GM18508 (cell line): ENCODE measurements at regions not wholly inside any gene's neighbourhood (a gene's known extent, or its start where the extent isn't known, plus 50 kb on each side); places are given as distances from the start of the nearest gene placed in this dataset.
"Not testable (repeated sequence)": the region's sequence is repeated elsewhere in the genome, so short reads cannot be mapped to it uniquely, and the experiment has no call there.

Experiments
- ATAC-seq: cut with Tn5 transposase; IDR thresholded peaks from one replicate; pipeline ENCODE4 v1.9.1; 2021; ENCODE audit warnings: moderate number of reproducible peaks; ENCODE audit not compliant: insufficient read depth, unreplicated experiment

DNA sequence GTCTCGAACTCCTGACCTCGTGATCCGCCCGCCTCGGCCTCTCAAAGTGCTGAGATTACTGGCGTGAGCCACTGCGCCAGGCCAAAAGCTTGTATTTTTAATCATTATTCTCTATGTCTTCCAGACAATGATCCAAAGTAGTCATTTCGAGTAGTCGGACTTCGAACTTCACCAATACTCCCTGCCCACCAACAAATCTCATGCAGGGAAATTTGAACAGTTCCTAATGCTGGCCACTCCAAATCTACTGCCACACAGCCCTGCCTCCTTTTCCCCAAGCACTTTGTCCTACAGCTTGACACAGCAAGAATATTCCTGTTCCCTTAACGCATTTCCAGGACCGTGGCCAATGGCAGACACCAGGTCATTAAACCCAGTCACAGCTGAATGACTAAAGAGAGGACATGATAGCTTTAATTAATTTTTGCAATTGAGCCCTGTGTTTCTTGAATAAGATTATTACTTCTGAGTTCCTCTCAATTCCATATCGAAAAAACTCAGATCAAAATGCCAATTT, 142.3 kb upstream of the NRP1 start:
- ATAC-seq = no peak

GRCh38 chr10:33473688-33474087, 139.2 kb upstream of the NRP1 start:
- ATAC-seq = no peak

DNA sequence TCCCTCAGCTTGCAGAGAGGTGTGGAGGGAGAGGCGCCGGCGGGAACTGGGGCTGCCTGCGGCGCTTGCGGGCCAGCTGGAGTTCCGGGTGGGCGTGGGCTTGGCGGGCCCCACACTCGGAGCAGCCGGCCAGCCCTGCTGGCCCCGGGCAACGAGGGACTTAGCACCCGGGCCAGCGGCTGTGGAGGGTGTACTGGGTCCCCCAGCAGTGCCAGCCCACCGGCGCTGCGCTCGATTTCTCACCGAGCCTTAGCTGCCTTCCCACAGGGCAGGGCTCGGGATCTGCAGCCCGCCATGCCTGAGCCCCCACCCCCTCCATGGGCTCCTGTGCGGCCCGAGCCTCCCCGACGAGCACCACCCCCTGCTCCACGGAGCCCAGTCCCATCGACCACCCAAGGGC, 133.5 kb upstream of the NRP1 start:
- ATAC-seq = not testable (repeated sequence)

- ATAC-seq = no peak
Measured at GRCh38 chr10:33465747-33466146, 131.3 kb upstream of the NRP1 start.

DNA sequence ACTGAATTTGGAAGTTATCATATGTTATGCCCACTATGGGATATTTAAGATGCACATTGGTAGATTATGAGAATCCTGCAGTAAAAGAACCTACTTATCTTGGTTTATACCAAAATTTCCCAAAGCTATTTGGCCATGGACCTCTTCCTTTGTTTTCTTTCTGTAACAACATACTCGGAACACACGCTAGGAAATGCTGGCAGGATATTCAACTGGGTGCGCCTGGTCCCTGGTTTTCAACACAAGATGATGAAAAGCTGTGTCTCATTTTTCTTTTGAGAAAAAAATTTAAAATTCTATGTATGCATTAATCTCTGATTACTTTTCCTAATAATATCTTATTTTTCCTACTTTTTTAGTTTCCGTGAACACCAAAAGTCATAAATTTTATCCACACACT, 128.5 kb upstream of the NRP1 start:
- no peak for ATAC-seq

DNA sequence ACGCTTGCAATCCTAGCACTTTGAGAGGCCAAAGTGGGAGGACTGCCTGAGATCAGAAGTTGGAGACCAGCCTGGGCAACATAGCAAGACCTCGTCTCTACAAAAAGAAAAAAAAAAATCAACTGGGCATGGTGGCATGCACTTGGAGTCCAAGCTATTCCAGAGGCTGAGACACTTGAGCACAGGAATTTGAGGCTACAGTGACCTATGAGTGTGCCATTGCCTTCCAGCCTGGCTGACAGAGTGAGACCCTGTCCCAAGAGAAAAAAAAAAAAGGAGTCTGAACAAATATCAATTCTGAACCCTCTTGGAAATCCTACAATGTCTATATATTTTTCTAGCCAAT, 126.8 kb upstream of the NRP1 start:
- ATAC-seq = no peak

- ATAC-seq = no peak
Measured at GRCh38 chr10:33460505-33461294, 126.2 kb upstream of the NRP1 start.

GRCh38 chr10:33459602-33460001, 125.1 kb upstream of the NRP1 start:
- no peak for ATAC-seq

- ATAC-seq = no peak
Measured at GRCh38 chr10:33455029-33455428, 120.6 kb upstream of the NRP1 start.

DNA sequence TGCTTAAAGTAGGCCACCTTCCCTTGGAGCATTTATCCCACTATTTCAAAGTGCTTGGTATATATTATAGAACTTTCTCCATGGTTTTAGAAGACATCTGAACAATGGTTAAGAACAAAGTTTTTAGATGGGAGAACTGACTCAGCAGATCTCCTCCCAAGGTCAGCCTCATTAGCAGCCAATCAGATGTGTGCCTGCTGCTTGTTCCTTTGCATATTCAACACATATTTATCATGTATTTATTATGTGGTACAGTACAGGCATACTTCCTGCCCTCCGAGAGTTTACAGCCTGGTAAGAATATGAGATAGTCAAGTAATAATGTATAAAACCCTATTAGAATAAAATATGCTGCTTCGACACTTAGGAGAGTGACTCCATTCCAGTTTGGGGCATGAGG, 120.1 kb upstream of the NRP1 start:
- ATAC-seq = no peak

DNA sequence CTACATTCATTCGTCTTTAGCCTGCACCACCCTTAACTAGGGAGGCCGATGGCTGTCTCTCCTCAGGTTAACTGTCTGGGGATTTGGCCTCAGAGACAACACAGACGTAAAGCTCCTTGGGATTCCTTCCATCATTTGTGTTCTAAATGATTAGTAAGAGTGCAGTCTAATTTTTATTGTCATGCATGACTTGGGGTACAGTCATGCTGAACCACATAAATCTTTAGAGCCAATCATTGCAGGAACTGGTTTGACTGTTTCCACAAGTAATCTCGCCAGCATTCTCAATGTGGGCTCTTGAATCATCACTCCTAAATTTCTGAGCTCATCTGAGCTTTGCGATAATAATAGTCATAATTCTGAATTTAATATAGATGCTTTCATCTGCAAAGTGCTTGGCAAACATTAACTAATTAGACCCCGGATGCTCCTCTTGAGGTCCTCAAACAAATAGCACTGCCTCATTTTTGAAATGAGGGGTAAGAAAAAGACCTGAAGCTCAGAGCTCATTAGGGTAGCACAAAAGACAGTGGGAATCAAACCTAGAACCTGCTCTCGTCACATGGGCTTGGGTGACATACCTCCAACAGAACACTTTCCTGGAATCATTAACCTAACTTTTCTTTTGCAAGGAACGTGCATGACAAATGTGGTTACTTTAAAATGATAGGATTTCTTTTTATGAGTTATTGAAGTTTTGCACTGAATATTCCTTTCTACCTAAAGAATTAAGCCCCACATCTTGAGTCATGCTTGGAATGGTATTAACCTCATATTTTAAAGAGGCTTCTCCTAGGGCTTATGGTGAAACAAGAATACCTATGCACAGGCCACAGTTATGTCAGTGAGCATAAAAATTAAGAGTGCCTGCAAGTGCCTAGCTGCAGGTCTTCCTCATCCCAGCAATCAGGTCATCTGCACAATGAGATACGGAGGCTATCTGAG, 118.9 kb upstream of the NRP1 start:
- no peak for ATAC-seq

DNA sequence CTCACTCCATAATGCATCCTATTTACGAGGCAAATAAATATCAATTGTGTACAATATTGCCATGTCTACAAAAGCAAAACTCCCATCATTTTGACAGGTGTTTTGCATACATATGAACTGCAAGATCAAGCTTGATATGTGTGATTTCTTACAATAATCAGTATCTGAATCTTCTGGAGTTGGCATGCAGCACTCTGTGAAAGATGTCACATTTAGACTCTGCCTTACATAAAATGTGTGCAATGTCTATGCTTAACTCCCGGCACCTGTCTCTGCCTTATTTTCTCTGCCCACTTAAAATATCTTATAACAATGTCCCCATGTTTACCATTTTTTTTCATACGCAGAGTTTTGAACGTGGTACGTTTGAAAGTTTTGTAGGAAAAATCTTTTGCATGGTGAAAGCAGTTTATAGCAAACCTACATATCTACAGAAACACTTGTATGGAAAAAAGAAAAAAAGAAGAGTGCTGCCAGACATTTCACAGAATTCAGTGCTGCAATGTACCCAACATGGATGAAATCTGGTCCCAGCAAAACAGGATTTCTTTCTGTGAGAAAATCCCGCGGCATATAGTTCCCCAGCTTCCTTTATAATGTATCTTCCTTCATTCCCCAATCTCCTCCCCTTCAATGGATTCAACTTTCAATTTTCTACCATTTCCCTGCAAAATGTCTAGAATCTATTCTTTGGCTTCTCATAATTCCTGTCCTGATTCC, 114.1 kb upstream of the NRP1 start:
- ATAC-seq = no peak

GRCh38 chr10:33441561-33441960, 107.1 kb upstream of the NRP1 start:
- no peak for ATAC-seq

DNA sequence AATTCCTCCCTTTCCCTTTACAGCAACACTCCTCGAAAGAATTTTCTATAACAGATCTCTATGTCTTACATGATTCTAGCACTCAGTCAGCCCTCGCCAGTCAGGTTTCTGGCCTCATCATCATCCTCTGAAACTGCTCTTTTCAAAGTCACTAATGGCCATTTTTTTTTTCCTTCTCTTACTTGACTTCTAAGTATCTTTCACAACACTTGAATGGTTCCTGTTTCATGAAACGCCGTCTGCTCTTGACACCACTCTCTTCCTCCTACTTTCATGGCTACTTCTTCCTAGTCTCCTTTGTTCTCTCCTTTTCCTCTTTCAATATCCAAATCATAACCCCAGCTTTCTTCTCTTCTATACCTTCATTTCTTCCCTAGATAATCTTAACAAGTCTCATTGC, 100.5 kb upstream of the NRP1 start:
- ATAC-seq = no peak

DNA sequence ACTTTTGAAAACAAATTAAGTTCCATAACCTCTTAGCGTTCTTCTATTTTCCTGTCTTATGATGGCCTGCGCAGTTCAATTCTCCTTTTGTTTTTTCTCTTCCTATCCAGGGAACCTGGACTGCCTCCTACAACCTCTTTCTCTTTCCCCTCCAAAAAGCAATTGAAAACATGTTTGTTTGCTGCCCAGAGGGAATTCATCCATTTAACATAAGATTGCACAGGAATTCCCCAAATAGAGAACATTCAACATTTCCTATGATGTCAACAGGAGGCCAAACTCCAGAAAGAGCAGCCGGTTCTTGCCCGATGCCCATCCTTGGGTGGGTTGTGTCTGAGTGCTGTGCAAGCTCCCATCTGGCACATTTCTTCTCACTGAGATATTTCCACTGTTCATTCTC, 94.2 kb upstream of the NRP1 start:
- ATAC-seq = no peak

- no peak for ATAC-seq
Measured at GRCh38 chr10:33423154-33423529, 88.7 kb upstream of the NRP1 start.

DNA sequence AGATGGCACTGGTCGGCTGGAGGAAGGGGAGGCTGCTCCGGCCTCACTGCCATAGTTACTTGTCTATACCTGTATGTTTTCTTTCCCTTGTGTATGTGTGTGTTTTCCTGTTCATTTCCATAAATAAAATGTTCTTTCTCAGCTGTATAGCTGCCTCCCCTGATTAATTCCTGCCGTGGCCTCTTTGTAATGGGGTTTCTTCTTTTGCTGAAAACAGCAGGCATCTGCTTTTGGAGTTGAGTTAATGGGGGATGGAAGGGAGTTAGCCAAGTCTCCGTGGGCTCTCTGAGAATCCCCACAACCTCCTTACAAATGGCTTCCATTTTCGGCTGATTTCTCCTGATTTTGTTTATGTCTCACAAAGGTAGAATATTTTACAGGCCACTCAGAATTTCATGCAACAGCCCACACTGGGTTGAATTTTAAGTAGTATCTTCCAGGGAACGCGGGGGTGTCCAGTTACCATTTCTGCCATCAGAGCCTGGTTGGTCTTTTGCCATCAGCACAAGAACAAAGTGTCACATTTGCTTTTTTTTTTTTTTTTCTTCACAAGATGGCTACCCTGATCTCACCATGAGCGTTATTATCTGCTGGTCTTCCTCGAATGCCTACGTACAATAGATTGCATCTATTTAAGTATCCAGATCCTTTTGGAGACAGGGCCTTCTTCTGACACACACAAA, 88.1 kb upstream of the NRP1 start:
- ATAC-seq = no peak

DNA sequence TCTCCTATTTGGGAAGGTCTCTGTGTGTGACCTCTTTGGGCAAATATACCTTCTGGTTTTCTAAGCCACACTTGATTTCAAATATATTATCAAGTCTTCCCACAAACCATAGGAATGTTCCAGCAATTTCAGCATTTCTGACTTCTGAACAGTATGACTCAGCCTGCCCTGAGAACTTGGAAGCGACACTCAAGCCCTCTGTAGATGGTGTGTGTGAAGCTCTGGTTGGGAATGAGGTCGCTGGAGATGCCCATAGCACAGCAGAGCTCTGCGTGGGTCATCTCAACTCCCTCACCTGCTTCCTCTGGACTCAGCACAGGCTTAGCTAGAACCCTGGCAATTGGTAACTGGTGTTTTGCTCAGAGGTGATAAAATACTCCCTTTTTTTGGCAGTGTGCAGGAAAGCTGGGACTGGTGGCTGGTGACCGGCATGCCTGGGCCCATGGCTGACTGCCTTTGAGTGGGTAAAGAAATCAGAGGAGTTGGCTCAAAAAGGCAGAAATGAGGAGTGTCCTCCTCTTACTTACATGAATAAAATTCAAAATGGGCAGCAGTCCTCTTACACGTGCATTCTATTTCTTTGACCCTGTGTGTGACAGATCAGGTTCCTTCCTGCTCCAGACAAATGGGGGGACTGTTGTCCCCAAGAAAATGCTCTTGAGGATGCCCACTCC, 87.5 kb upstream of the NRP1 start:
- no peak for ATAC-seq

DNA sequence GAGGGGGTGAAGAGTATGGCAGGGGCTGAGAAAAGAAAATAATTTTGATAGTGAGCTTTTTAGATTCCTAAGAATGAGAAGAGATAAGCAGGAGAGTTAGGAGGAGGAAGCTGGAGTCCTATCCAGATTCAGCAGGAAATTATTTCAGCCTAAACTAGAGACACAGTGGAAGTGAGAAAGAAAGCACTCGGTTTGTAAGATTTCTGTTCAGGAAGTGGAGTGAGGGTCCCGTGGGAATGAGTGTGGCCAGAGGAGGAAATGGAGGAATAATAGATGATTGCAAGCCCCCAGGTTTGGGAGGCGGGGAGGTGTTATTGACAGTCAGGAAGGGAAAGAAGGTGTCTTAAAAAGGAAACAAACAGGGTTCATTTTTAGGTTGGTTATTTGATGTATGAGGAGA, 84.8 kb upstream of the NRP1 start:
- no peak for ATAC-seq

GRCh38 chr10:33418301-33418700, 83.8 kb upstream of the NRP1 start:
- ATAC-seq = no peak
